ENCODE measurements at regions not wholly inside any gene's neighbourhood (a gene's known extent, or its start where the extent isn't known, plus 50 kb on each side); places are given as distances from the start of the nearest gene placed in this dataset.

GRCh38 chr5:125149527-125149926 is 403.1 kb upstream of the ZNF608 start:
- DNase-seq = no peak

DNA sequence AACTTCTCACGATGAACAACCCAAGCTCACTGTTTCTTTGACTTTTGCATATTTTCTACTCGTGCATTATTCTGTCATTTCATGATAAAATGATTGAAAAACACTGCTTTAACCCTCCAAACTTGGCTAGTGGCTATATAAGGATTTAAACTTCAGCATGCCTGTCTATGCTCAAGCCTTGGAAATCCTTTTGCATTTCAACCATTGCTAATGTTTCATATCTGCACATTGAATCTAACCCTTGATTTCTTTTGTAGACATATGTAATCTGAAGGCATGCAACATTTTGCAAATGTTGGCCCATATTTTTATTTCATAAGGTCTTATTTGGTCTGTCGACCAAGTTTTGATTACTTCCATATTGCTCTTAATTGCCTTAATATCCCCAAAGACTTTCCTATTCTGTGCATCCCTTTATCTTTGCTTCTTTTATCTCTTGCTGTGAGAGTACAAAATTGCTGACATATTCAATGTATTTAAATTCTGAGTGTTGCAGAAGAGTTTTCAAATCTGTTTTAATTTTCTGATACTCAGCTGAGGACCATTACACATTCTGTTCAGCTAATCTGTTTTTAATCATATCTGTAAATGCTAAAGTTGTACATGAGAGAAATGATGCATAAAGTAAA is 403.7 kb upstream of the ZNF608 start:
- no peak for DNase-seq

- DNase-seq = no peak
Observed at GRCh38 chr5:125151150-125151900, 404.9 kb upstream of the ZNF608 start.

- no peak for DNase-seq
Observed at GRCh38 chr5:125152044-125152443, 405.6 kb upstream of the ZNF608 start.

- no peak for DNase-seq
Observed at GRCh38 chr5:125152461-125153189, 406.2 kb upstream of the ZNF608 start.

GRCh38 chr5:125153231-125153630 is 406.8 kb upstream of the ZNF608 start:
- DNase-seq = no peak

DNA sequence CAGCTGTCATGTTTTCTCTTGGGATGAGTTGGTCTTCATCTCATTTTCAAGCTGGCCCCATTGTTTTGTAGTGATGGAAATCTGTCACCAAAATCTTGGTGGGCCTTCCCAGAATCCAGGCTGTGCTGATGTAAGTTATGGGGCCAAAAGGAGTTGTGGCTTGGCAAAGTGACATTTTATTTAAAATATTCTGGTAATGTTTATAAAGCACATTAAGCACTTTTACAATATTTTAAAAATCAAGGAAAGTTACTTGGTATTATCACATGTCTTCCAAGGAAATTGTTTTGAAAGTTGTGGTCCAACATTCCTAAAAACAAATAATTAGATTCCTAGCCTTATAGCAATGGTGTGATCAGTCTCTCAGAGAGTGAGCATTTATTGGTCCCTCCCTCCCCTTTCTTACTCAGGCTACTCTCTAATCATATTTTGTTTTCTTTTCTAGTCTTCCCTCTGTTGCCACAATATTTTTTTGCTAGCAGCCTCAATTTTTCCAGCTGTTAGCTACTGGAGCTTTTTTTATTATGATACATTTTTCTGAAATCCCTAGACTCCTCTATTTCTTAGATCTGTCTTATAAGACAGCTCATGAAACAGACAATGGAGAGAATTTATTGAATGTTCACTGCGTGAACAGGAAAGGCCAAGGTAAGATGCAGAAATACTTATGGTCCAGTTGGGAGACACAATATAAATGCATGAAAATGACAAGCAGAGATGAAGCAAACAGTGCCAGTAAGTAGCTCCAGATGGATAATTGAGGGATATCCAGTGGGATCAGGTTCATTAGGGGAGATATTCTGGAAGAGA is 408.1 kb upstream of the ZNF608 start:
- DNase-seq = no peak

GRCh38 chr5:125160787-125161502 is 414.5 kb upstream of the ZNF608 start:
- no peak for DNase-seq

GRCh38 chr5:125162714-125163113 is 416.3 kb upstream of the ZNF608 start:
- no peak for DNase-seq

GRCh38 chr5:125169396-125169795 is 423.0 kb upstream of the ZNF608 start:
- no peak for DNase-seq

- no peak for DNase-seq
Observed at GRCh38 chr5:125171641-125172040, 425.2 kb upstream of the ZNF608 start.

DNA sequence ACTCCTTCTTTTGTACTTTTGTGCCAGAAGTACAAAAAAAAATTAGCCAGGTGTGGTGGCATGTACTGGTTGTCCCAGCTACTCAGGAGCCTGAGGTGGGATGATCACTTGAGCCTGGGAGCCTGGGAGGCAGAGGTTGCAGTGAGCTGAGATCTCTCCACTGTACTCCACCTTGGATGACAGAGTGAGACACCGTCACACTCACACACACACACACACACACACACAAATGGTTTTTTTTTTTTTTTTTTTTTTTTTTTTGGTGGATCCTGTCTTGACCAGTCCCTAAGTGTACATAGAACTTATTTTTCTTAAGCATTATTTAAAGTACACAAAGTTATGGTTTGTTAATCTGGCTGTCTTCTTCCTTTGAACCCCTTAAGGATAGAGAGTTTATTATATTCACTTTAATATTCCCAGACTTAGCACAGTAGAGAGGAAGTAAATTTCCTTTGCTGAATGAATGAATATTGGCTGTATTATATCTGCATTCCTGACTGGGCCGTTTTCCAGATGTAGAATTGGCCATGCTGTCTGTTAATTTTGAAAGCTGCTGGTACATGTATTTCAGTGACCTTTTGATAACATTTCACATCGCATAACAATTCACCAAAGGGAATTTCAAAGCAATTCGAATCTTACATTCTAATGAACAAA is 429.0 kb upstream of the ZNF608 start:
- no peak for DNase-seq

GRCh38 chr5:125176005-125176390 is 429.6 kb upstream of the ZNF608 start:
- no peak for DNase-seq

DNA sequence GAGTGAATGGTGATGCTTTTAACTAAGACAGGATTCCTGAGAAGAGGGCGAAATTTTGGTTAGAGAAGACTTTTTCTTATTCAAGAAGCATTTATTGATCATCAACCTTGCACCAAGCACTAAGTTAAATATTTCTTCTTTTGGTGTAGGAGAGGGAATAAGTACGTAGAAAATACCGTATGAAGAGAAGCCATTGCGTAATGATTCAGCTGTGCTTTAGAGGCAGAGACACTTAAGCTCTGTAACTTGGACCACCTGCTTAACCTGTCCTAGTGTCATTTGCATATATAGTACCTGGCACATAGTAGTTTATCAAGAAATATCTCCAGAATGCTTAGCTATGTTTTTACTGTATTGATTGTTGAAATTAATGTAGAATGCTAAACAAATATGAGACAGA is 430.9 kb upstream of the ZNF608 start:
- DNase-seq = no peak

DNA sequence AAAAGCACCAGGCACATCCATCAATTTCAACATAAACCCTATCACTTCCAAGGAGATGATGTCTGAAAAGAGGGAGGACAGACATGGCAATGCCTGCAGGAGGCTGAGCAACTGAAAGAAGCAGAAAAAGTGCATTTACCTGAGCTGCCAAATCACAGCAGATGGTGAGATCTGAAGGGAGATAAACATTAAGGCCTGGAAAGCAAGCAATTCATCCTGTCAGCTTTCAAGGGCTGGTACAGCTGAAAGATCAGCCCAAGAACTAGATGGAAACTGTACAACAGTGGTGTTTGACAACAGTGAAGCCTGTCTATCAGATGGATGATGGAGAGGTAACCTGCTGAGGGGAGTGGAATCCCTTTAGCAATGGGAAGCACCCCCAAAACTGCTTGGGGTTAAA is 433.2 kb upstream of the ZNF608 start:
- DNase-seq = no peak

DNA sequence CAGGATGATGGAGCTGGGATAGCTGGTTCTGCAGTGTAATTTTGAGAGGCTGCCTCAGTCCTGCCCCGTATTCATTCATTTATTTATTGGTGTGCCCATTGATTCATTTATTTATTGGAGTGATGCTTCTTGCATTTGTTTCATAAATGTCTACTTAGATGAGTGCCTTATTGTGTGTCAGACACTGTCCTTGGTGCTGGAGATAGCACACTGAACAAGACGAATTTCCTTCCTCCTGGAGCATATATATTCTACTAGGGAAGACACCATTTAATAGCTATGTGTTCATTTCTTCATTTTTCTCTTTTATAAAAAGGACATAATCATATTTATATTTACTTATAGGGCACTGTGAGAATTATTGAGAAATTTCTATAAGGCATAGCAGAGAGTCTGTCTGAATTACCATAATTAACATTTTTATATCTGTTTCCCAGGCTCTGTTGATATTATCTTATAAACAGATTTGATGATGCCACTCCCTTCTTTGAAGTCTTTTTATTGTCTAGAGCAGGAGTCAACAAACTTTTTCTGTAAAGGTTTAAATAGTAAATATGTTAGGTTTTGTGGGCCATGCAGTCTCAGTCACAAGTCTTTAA is 433.9 kb upstream of the ZNF608 start:
- DNase-seq = no peak

- no peak for DNase-seq
Observed at GRCh38 chr5:125181159-125181558, 434.7 kb upstream of the ZNF608 start.

GRCh38 chr5:125181955-125182354 is 435.5 kb upstream of the ZNF608 start:
- no peak for DNase-seq

DNA sequence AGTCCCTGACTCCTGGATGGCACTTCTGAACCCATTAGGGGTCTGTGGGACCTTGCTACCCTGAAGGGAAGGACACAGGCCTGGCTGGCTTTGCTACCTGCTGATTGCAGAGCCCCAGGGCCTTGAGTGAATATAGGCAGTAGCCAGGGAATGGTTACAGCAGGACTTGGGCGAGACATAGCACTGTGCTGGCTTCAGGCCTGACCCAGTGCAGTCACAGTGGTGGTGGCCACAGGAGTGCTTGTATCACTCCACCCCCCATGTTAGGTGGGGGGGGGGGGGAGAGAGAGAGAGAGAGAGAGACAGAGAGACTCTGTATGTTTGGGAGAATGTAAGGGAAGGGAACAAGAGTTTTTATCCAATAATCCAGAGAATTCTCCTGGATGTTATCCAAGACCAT is 439.3 kb upstream of the ZNF608 start:
- no peak for DNase-seq

- no peak for DNase-seq
Observed at GRCh38 chr5:125186911-125187375, 440.5 kb upstream of the ZNF608 start.

DNA sequence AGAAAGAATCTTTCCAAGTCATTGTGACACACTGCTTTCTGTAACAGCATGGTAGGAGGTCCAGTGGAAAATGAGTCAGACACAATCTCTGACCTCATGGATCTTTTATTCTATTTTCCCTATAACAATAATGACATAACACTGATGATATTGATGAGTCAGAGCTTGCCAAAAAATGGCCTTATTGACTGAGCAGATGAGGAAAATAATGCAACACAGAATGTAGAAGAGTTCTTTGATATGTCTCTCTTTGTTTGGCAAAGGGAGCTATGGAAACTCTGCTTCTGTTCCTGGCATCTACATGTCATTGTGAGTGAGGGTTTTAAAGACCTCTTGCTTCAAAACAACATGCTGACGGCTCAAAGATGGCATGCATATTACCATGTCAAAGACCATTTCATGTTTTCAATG is 443.1 kb upstream of the ZNF608 start:
- DNase-seq = no peak
